HG02943 (cell line): ENCODE measurements at regions not wholly inside any gene's neighbourhood (a gene's known extent, or its start where the extent isn't known, plus 50 kb on each side); places are given as distances from the start of the nearest gene placed in this dataset.

Source experiments
- ATAC-seq: cut with Tn5 transposase; IDR thresholded peaks from one replicate; pipeline ENCODE4 v1.9.1; 2021; ENCODE audit warnings: mild to moderate bottlenecking, low read depth, moderate library complexity; ENCODE audit not compliant: unreplicated experiment

DNA sequence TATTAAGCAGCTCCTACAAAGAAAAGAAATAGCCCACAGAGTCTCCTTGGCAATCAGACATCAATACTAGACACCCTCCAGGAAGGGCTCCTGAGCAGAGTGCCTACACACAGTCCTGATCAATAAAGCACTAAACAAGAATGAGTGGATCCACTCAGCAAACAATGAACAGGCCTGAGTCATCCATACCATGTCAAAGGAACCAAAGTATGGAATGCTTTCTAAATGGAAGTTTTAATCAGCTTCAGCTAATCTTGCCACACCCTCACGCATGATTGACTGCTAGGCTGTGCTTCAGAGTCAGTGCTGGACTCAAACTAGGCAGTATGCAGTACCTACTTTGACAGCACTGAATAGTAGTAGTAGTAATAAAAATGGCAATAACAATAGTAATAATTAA lies 392.7 kb upstream of the HTR2A start:
- ATAC-seq, result no peak

DNA sequence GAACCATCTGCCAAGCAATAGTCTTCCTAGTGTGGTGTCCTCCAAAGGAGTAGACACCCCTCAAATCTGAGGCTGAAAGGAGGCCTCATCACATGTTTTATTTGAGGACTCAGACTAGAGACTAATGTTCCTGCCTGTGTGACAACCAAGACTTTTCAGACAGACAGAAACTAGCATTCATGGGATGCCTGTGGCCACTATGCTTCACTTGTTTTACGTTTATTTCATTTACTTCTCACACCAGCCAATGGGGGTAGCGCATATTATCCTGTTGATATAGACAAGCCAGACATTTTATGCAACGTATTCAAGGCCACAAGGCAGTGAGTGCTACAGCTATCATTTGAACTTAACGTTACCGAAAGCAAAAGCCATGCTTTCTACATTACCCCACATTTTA lies 391.7 kb upstream of the HTR2A start:
- ATAC-seq, result no peak

DNA sequence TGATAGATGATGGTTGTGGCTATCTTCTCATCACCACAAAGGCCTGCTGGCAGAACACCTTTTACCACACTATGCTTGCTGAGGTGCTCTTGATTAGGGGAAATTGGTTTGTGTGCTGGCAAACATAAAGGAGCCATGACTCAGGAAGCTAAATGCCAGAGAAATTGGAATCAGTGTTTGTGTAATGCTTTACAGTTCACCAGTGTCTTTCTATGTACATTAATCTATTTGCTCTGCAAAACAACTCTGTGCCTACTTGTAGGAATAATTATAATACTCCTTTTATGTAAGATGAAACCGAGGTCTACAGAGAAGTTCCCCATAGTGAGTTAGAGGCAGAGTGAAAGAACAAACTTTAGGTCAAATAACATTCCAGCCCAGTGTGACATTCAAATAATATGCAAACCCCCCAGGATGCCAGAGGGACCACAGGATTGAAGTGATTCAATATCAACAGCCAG lies 390.5 kb upstream of the HTR2A start:
- no peak for ATAC-seq

DNA sequence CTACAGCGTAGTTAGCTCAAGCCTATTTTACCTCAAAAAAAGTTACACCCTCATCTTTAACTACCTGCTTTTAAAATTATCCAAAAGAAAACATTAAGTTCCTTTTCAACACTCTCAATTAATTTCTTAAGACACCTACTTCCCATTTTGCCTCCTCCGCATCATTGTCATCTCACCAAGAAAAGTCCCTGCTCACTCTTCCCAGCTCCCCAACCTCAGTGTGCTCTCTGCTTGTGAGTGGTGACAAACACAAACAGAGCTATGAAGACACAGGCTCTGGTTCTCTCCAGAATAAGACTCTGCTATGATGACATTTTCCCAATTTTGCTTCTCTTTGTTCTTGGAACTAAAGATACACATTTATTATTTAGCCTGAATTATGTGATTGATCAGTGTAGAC lies 385.1 kb upstream of the HTR2A start:
- no peak for ATAC-seq

DNA sequence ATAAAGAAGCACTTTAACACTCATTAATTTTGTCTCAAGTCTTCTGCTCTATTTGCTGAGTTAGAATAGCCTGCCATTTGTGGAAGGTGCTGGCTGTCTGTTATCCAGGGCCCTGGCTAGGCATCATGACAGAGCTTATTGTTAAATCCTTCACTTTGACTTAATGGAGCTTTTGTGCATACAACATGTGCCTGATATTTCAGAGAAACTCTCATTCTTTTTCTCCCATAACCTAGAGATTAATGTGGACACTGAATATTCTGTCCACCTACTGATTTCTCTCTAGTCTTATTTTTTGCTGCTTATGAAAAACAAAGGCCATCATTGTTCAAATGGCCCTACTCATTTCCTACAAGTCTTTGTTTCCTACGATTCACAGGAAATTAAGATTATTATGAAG lies 383.1 kb upstream of the HTR2A start:
- no peak for ATAC-seq

DNA sequence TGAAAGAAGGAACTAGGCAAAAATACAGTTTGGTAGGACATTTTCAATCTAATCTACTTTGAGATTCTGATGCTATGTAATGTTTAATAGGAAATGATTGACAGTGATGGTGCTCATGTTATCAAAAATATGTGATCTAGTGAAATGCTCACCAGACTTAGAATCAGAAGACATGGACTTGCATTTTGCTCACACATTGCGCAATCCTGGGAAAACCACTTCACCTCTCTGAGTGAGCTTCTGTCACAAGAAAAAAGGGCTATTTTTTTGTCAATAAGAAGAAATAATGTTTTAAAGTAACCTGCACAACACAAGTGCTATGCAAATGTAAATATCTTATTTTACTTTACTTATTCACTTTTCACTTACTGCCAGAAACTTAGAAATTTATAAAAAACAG lies 380.9 kb upstream of the HTR2A start:
- no peak for ATAC-seq

DNA sequence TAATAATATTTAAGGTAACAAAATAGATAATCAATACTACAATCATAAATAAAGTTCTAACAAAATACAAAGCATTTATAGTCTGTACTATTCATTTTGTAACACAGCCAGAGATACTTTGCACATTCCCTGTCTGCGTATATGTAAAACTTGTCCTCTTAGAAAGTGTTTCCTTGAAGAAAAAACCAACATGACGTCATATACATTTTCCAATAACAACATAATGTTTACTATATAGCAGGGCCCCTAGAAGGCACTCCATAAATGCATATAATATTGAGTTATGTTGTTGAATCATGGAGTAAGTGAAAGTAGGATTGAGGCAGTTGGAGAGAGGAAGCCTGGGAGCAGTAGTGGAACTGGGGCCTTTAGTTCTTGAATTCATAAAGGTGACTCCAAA lies 371.4 kb upstream of the HTR2A start:
- ATAC-seq, result no peak

DNA sequence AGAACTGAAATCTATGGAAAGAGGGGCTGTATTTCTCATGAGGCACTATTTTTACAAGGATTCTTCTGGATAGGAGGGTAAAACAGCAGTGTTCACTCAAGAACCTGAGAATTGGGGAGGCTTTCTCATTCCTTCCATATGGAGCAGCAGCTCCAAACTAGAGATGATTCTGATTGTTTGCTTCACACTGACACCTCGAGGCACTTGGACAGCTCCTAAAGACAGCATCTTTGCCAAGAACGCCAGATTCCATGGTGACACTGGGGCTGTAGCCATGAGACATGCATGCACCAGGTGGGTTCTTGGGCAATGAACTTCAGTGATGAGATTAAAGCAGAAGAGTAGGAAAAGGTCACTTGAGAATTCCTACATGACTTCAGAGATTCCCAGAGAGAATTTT lies 361.5 kb upstream of the HTR2A start:
- ATAC-seq, result no peak

DNA sequence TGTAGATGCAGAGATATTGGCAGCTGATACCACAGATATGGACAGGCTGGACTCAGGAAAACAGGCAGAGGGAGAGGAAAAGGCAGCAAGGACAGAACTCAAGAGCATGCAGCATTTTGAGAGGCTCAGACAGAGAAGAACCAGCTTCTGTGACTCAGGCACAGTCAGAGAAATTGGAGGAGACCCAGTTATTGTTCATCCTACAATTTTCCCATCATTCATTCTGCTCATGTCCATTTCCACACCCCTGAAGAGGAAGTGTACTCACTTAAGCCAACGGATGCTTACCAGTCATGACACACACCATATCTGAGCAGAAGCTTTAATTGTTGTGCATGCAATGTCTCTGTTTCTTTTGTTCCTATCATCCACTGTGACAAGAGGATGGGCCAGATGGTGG lies 359.8 kb upstream of the HTR2A start:
- ATAC-seq, result no peak

DNA sequence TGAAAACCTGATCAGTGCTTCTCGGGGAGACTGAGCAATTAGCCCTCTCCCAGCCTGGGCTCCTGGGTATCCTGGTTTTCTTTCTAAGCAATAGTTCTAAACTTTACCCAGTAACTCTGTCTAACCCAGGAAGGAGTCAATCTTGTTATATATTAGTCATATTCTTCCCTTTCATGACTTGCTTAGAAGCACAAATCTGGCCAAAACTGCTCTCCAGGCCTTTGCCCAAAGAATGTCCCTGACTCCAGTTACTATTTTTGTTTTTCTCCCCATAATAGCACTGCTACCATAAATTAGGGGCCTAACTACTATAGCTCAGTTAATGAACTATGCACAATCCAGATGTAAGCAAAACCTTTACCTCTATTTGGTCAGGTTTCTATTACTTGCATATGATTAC lies 355.8 kb upstream of the HTR2A start:
- no peak for ATAC-seq

DNA sequence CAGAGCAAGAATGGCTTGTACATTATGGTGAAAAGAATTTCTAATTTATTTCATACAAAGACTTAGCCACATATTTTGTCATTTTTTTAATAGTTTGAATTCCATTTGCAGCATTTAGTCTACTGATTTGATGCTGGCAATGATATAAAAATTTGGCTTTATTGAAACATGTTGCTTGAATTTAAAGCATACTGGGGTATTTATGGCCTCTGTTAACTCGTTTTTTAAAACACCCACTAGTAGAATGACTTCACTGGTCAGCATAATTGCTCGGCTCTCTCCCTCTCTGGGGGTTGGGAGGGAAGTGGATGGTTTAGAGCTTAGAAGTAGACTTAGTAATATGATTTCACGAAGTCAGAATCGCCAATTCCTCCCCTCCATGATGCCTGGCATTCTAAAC lies 354.9 kb upstream of the HTR2A start:
- ATAC-seq, result no peak

DNA sequence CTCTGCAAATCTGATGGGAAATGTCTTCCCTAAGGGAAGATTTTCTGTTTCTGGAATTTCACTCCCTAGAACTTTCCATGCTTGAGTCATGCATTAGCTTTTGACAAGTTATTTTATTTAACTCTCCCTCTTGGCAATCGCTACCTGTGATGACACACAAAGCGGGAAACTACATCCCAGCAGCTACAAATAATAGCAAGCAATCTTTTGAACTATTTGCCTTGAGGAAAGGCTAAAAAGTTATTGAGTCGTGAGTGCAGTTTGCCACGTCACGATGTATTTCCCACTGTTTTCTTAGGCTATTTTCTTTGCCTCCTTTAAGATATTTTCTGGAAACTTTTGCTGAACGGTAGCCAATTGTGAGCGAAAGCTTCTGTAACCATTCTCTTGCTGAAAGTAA lies 353.3 kb upstream of the HTR2A start:
- no peak for ATAC-seq

DNA sequence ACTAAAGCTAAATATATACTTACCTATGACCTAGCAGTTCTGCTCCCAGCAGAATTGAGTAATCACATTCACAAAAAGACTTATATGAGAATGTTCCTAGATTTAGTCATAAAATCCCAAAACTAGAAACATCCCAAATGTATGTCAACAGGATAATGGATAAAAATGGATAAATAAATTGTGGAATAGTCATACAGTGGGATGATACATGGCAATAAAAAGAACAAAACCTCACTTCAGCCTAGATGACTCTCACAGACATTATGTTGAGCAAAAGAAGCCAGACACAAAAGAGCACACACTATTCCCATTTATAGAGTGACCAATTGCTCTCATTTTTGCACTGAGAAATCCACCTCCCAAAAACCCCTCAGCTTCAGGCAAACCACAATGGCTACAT lies 352.4 kb upstream of the HTR2A start:
- no peak for ATAC-seq

DNA sequence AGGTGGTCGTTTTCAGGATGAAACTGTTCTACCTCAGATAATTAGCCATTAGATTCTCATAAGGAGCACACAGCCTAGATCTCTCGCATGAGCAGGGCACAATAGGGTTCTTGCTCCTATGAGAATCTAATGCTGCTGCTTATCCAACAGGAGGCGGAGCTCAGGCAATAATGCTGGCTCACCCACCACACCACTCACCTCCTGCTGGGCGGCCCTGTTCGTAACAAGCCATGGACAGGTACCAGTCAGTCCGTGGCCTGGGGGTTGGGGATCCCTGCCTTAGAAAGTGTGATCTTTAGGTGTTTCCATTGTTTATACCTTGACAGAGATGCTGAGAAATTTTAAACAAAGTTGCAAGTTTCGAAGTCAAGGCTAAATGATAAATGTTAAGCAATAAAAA lies 344.6 kb upstream of the HTR2A start:
- no peak for ATAC-seq

DNA sequence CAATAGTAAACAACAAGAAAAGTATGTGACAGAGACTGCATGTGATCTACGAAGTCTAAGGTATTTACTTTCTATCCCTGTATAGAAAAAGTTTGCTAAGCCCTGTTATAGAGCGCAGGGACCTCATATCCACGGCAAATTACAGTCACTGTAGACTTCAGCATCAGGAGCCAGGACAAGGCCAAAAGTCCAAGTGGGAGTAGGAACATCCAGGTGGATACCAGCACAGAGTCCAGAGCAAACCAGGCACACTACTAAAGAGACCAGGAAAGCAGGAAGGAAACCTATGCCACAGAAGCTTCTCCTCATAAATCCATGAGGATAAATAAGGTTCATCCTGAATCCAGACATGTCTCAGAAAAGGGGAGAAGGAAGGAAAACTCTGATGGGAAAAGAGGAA lies 342.2 kb upstream of the HTR2A start:
- no peak for ATAC-seq

DNA sequence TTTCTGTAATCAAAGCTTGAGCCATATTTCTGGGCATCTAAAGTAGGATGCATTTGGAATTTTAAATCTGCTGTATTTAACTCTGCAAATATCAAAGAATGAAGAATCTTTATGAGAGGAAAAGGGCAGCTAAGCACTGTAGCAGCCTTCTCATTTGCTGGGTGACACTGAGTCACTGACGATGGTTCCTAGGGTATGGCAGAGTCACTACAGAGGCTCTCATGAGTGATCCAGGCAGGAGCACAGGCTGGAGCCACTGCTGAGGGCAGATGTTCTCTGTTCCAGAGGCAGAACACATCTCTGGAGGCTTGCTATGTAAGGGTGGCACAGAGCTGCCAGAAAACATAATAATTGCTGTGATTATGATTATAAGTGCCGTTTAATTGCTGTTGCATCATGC lies 340.7 kb upstream of the HTR2A start:
- ATAC-seq, result no peak

DNA sequence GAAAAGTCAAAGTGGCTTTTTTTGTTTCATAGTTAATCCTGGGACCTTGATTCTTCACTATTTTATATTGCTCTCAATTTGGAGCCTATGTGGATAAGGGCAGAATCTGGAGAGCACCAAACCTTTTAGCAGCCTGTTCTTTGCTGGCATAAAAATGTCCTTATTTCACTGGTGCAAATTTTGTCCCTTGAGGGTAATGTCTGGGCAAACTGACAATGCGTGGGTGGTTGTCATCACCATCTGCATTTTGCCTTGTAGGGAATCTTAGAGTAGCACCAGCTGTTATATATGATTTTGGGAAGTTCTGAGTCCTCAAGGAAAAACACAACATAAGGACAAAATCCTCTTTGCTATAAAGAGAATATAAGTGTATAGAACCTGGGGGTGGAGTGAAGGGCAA lies 336.9 kb upstream of the HTR2A start:
- ATAC-seq, result no peak

DNA sequence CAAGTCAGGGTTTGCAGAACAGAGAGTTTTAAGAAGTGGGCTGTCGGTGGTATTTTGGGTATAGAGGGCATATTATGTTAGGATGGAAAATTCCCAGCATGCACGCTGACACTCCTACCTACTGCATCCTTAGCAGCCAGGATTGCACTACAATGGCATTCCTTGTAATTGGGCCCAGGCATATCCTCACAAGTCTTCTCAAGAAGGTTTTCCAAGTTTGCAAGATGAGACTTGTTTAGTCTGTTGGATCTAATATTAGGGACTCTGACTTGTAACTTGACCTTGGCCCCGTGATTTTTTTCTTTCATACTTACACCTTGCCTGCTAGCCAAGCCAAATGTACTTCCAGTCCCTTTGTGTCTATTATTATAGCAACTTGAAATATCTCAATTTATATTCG lies 335.7 kb upstream of the HTR2A start:
- ATAC-seq, result no peak

DNA sequence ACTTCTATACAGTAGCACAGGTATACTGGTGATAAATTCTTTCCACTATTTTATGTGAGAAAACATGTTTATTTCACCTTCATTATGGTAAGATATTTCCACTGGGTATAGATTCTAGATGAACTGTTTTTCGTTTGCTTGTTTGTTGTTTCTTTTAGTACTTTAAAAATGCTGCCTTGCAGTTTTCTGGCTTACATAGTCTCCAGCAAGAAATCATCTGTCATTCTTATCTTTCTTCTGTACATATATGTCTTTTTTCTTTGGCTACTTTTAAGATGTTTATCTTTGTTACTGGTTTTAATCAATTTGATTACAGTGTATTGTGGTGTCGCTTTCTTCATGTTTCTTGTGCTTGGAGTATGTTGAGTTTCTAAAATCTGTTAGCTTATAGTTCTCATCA lies 333.3 kb upstream of the HTR2A start:
- no peak for ATAC-seq

DNA sequence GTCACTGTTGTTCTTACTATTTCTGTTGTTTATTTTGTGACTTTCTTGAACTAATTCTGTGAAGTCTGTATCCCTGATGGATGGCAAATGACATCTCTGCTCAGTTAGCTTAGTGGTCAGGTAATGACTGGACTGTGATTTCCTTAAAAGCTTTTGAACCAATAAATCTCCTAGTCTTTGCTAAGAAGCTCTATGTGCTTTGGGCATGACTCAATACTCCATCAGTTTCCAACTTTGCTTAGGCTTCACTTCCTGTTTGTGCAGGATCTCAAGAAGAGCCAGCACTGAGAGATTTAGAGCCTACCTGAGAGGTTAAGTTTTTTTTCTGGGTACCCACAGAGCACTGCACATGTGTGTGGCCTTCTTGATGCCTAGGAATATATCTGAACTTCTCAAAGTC lies 329.7 kb upstream of the HTR2A start:
- no peak for ATAC-seq

DNA sequence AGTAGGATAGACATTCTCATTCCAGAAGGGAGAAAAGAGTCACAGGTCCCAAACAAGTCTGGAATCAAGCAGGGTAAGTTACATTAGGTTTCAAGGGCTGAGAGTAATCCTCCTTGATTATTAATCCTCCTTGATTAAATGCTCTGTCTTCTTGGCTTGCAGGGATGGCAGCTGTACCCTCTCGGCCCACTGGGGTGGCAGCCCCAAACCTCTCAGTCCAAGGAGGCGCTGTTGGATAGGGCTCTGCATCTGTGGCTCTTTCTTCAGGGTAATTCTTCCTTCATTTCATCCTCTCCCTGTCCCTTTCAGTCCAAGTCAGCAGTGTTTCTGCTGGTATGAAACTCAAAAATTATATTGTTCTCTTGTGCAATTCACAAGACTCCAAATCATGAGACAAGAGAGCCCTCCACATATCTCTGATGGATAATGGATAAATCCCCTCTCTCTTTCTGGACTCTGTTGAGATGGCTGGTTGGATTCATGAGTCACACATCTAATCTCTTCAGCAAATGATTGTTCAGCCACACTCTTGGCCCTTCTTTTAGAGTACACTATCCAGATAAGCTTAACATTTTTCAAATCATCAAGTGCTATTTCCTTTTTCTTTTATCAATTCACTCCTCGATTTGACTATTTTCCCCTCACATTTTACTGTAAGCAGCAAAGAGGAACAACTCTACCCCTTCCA lies 323.7 kb upstream of the HTR2A start:
- ATAC-seq, result no peak

DNA sequence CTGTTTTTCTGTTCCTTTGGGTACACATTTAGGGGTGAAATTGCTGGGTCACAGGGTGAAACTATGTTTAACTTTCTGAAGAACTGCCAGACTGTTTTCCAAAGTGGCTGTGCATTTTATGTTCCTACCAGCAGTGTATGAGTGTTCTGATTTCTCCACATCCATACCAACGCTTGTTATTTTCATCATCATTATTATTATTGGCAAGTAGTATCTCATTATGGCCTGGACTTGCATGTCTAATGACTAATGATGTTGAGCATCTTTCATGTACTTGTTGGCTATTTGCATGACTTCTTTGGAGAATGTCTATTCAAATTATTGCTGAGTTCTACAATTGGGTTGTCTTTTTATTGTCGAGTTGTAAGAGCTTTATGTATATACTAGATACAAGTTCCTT lies 321.8 kb upstream of the HTR2A start:
- ATAC-seq, result no peak

DNA sequence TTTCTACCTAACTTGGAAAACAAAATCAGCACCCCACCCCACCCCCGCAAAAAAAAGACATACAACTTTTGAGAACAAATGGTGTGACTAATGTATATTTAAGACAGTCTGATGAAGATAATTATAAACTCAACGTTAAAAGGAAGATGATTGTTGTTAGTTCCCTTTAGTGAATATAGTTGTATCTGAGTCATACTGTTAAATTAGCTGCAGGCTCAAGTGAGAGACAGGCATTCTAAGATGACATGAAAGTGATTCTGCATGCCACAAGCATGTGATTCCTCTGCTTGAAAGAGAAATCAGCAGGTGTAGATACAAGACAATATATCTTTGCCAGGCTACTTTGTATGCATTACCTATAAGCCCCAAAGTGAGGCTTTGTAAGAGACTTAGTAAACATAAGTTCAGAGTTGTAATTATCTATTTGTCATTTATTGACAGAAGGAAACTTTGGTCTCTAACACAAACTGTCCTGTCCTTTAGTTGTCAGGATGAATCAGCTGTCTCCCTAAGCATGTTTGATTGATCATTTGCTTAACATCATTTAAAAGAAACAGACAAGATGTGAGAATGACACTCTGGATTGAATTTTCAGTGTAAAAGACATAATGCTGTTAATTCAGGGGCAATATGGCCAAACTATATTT lies 319.4 kb upstream of the HTR2A start:
- no peak for ATAC-seq
